Mucosa of rectum (tissue), 2 donors: ENCODE measurements at regions not wholly inside any gene's neighbourhood (a gene's known extent, or its start where the extent isn't known, plus 50 kb on each side); places are given as distances from the start of the nearest gene placed in this dataset.
"Not testable (repeated sequence)": the region's sequence is repeated elsewhere in the genome, so short reads cannot be mapped to it uniquely, and the experiment has no call there.

Source experiments
- H3K27ac ChIP-seq, 2 donors: one replicate each; pipeline ENCODE4 v1.7.0; 2013; ENCODE audit warnings: inconsistent platforms in 2 of 2, low read depth in 2 of 2, low read length in 2 of 2
- H3K27me3 ChIP-seq, 2 donors: one replicate each; pipeline ENCODE4 v1.7.0; 2013; ENCODE audit warnings: low read length in 2 of 2; ENCODE audit not compliant: control insufficient read depth in 2 of 2, insufficient read depth in 2 of 2
- H3K36me3 ChIP-seq, 2 donors: one replicate each; pipeline ENCODE4 v1.7.0; 2013; ENCODE audit warnings: low read length in 2 of 2; ENCODE audit not compliant: control insufficient read depth in 2 of 2, insufficient read depth in 2 of 2
- H3K4me1 ChIP-seq, 2 donors: one replicate each; pipeline ENCODE4 v1.7.0; 2013; ENCODE audit warnings: low read length in 2 of 2, mild to moderate bottlenecking in 1 of 2; ENCODE audit not compliant: control insufficient read depth in 2 of 2, insufficient read depth in 2 of 2
- H3K4me3 ChIP-seq, 2 donors: one replicate each; pipeline ENCODE4 v1.7.0; 2013; ENCODE audit warnings: low read length in 2 of 2
- H3K9ac ChIP-seq, 2 donors: one replicate each; pipeline ENCODE4 v1.7.0; 2013; ENCODE audit warnings: low read length in 2 of 2, low read depth in 1 of 2, mild to moderate bottlenecking in 1 of 2
- H3K9me3 ChIP-seq, 2 donors: one replicate each; pipeline ENCODE4 v1.7.0; 2013; ENCODE audit warnings: low read length in 2 of 2; ENCODE audit not compliant: control insufficient read depth in 2 of 2
- donor health status: healthy.
- donor health status: Normal muscosa, but diverticular disease.

DNA sequence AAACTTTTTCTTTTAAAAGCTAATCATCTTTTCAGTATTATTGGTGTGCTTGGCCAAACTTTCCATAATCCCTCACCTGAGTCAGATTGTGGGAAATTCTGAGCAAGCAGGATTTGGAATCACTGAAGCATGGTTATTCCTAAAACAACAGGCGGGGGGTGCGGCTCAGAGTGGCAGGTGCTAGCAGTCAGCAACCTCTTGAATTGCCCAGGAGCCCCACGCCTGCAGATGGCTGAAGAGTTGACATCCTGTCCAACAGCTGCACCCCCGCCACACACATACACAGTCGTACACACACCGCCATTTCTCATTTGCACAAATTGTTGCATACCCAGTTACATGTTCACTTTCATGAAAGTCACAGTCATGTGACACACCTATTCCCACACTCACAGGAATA is 96.6 kb downstream of the LHX2 start:
- H3K4me1 ChIP-seq, result no peaks in the 10 kb centered on the region
- H3K4me3 ChIP-seq, result no peak overlapping the region
- H3K9me3 ChIP-seq, result no peaks in the 10 kb centered on the region
- no peaks in the 10 kb centered on the region for H3K36me3 ChIP-seq
- no peak overlapping the region for H3K27ac ChIP-seq
- peaks cover 0 to 4% of the 10 kb centered on the region in 2 donors for H3K27me3 ChIP-seq
- H3K9ac ChIP-seq, result no peak overlapping the region

DNA sequence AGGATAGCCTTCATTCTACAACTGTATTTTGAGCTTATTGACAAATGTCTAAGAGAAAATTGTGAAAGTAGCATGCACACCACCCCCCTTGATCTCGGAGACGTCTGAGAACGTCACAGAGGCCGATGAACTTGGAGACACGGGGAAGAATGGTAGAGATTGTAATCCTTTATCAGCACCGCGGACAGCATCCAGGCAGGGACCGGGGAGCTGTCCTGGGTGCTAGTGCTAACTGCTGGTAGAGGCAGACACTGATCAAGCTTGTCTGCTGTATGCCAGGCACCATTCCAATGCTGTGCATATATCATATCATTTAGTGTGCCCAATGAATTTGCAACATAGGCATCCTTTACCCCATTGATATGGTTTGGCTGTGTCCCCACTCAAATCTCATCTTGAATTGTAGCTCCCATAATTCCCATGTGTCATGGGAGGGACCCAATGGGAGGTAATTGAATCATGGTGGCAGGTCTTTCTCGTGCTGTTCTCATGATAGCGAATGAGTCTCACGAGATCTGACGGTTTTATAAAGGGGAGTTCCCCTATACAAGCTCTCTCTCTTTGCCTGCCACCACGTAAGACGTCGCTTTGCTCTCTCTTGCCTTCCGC is 98.8 kb downstream of the LHX2 start:
- no peaks in the 10 kb centered on the region for H3K4me1 ChIP-seq

DNA sequence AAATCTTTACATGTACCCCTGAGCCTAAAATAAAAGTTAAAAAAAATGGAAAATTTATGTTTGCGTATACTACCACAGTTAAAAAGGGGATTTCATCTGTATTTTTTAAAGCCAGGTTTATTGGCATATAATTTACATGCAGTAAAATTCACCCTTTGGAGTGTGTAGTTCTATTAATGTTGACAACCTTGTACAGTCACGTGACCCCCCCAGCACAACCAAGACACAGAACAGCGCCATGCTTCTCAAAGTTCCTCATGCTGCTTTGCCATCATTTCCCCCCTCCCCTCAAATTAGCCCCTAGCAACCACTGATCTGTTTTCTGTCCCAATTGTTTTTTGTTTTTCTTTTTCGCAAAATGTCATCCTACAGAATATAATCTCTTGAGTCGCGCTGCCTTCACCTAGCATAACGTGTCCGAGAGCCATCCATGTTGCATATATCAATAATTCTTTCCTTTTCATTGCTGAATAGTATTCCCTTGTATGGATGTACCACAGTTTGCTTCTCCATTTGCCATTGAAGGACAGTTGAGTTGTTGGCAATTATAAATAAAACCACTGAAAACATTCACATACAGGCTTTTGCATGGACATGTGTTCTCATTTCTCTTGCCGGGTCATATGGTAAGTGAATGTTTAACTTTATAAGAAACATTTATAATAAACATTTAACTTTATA is 105.3 kb downstream of the LHX2 start:
- H3K9ac ChIP-seq, result no peak overlapping the region
- H3K4me3 ChIP-seq, result no peak overlapping the region
- H3K9me3 ChIP-seq, result peaks cover 2 to 6% of the 10 kb centered on the region in 2 donors
- H3K4me1 ChIP-seq, result no peaks in the 10 kb centered on the region
- H3K27ac ChIP-seq, result no peak overlapping the region
- peaks cover 3% of the 10 kb centered on the region in 2 donors for H3K27me3 ChIP-seq
- H3K36me3 ChIP-seq, result no peaks in the 10 kb centered on the region

More for the DNA sequence above, 98.8 kb downstream of the LHX2 start:
- no peak overlapping the region for H3K9ac ChIP-seq
- no peaks in the 10 kb centered on the region for H3K9me3 ChIP-seq
- no peak overlapping the region for H3K27ac ChIP-seq
- peaks cover 3 to 6% of the 10 kb centered on the region in 2 donors for H3K27me3 ChIP-seq
- H3K36me3 ChIP-seq, result no peaks in the 10 kb centered on the region
- no peak overlapping the region for H3K4me3 ChIP-seq

DNA sequence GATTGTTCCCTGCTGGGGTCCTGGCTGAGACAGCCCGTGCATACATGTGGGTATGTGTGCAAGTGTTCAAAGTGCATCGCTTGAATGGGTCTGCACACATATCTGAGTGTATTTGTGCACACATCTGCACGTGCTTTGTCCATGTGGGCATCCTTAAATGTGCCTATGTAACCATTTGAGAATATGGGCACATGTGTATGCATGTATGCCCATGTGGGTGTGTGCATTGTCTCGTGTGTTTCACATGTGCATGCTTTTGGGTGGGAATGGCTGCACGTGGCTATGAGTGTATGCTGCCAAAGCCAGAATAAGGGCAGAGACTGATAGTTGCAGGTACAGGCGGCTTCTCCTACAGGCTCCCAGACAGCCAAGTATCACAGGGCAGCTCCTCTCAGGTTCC is 107.3 kb downstream of the LHX2 start:
- no peak overlapping the region for H3K27ac ChIP-seq
- H3K27me3 ChIP-seq, result peaks cover 3% of the 10 kb centered on the region in 2 donors
- no peaks in the 10 kb centered on the region for H3K36me3 ChIP-seq
- peaks cover 2 to 6% of the 10 kb centered on the region in 2 donors for H3K9me3 ChIP-seq
- H3K9ac ChIP-seq, result no peak overlapping the region
- no peak overlapping the region for H3K4me3 ChIP-seq
- H3K4me1 ChIP-seq, result no peaks in the 10 kb centered on the region

DNA sequence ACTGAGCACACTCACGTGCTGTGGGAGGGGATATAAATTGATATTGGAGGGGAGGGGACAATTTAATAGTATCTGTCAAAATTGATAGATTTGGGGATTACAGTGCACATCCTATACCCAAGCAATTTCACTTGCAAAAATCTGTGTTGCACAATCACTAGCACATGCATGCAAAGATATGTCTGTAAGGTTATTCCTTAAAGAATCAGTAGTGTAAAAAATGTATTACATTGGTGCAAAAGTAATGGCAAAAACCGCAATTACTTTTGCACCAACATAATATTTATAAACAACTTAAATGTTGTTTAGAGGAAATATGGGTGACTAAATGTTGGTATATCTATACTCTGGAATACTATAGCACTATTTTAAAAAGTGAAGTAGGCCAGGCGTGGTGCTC is 108.7 kb downstream of the LHX2 start:
- no peaks in the 10 kb centered on the region for H3K36me3 ChIP-seq
- peaks cover 2 to 6% of the 10 kb centered on the region in 2 donors for H3K9me3 ChIP-seq
- no peak overlapping the region for H3K4me3 ChIP-seq
- H3K9ac ChIP-seq, result no peak overlapping the region
- H3K4me1 ChIP-seq, result no peaks in the 10 kb centered on the region
- H3K27me3 ChIP-seq, result no peaks in the 10 kb centered on the region
- no peak overlapping the region for H3K27ac ChIP-seq

DNA sequence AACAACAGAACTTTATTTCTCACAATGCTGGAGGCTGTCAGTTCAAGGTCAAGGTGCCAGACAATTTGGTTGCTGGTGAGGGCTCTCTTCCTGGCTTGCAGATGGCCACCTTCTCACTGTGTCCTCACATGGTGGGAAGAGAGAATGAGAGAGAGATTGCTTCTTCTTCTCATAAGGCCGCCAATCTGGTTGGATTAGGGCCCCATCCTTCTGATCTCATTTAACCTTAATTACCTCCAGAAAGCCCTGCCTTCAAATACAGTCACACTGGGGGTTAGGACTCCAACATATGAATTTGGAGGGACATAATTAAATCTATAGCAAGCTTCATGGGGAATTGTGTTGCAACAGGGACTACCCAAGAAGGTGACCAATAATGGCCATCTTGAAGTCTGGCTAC is 110.2 kb downstream of the LHX2 start:
- Histone ChIP-seq H3K9ac (no peak overlapping the region), H3K9me3 (peaks cover 2 to 6% of the 10 kb centered on the region in 2 donors), H3K4me1 (no peaks in the 10 kb centered on the region), H3K27me3 (no peaks in the 10 kb centered on the region), H3K27ac (no peak overlapping the region), H3K4me3 (no peak overlapping the region), H3K36me3 (no peaks in the 10 kb centered on the region)

DNA sequence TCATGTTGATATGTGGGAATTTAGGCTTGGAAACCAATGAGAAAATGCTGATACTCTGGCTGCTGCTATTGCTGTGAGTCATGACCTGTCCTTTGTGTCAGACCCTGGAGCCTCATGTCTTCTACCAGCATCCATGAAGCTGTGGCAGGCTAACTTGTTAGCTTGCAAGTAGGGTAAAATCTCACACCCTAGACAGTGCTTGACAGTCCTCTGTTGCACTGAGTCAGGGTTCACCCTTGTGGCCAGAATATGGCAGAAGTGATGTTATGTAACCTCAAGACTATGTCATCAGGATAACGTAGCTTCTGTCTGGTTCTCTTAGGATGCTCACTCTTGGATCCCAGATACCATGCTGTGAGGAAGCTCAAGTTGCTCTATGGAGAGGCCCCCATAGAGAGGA is 110.8 kb downstream of the LHX2 start:
- Histone ChIP-seq H3K9me3 (peaks cover 2 to 3% of the 10 kb centered on the region in 2 donors), H3K36me3 (no peaks in the 10 kb centered on the region), H3K27me3 (no peaks in the 10 kb centered on the region), H3K27ac (no peak overlapping the region), H3K9ac (no peak overlapping the region), H3K4me3 (no peak overlapping the region), H3K4me1 (no peaks in the 10 kb centered on the region)

DNA sequence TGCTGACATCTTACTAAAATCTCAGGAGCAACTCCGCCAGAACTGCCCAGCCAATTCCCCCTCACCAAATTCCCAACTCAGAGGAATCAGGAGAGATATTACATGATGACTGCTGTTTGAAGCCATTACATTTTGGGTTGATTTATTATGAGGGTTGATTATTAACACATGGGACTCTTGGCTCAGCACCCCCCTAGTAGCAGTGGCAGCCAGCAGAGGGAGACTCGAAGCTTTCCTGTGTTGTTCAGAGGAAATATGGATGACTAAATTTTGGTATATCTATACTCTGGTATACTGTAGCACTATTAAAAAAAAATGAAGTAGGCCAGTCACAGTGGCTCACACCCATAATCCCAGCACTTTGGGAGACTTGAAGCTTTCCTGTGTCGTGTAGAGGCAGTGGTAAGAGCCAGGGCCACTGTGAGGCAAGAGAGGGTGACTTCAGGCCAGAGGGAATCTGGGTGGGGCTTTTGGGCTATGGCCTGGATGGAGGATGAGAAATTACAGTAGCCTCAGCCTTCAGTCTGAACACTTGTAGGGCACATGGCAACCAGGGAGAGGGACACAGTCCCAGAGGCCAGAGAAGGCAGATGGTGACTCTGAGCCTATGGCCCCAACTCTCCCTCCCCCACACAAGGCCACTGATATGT is 111.4 kb downstream of the LHX2 start:
- Histone ChIP-seq H3K9ac (no peak overlapping the region), H3K36me3 (no peaks in the 10 kb centered on the region), H3K27ac (no peak overlapping the region), H3K4me3 (no peak overlapping the region), H3K9me3 (peaks cover 2 to 3% of the 10 kb centered on the region in 2 donors), H3K4me1 (no peaks in the 10 kb centered on the region), H3K27me3 (no peaks in the 10 kb centered on the region)

DNA sequence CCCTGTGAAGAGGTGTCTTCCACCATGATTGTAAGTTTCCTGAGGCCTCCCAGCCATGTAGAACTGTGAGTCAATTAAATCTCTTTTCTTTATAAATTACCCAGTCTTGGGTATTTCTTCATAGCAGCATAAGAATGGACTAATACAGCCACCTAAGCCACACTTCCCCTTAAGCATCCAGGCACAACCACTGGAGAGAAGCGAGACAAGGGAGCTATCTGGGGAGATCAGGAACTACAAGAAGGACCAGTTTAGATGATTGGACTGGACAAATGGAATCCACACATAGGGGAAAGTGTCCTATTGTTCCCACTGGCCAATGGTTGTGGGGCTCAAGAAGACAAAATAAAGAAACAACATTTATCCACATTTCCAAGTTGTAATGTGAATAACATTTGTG is 112.1 kb downstream of the LHX2 start:
- not testable (repeated sequence) for H3K9me3 ChIP-seq, H3K4me3 ChIP-seq, H3K27me3 ChIP-seq, H3K4me1 ChIP-seq, H3K27ac ChIP-seq, H3K36me3 ChIP-seq, H3K9ac ChIP-seq
